Astrocyte (in vitro differentiated cells and primary cell): ENCODE measurements at regions not wholly inside any gene's neighbourhood (a gene's known extent, or its start where the extent isn't known, plus 50 kb on each side); places are given as distances from the start of the nearest gene placed in this dataset.

Experiments used
- CTCF ChIP-seq: IDR thresholded peaks from 2 replicates; pipeline ENCODE4 v1.5.1; 2011; ENCODE audit warnings: low read depth, mild to moderate bottlenecking, inconsistent platforms, low read length, moderate library complexity; ENCODE audit not compliant: insufficient read depth
- EZH2 ChIP-seq: IDR thresholded peaks from 2 replicates; pipeline ENCODE4 v1.6.1; 2012; ENCODE audit warnings: mild to moderate bottlenecking, low read length, inconsistent platforms; ENCODE audit not compliant: insufficient read depth

GRCh38 chr4:187141101-187141500, 417.4 kb upstream of the FAT1 start:
- TF ChIP-seq CTCF = no peak
- no peak for TF ChIP-seq EZH2
